Activated T-helper 2 cell treated with anti-CD3 and anti-CD28 coated beads, Interferon-gamma antibody, Interleukin-2, Interleukin-4, amounts not matched to agents 10 μg/mL and 5 μg/mL and 100 μg/mL, durations not matched to agents 14 hours and 24 hours and 36 hours (primary cell): ENCODE measurements at regions not wholly inside any gene's neighbourhood (a gene's known extent, or its start where the extent isn't known, plus 50 kb on each side); places are given as distances from the start of the nearest gene placed in this dataset.
"Not testable (repeated sequence)": the region's sequence is repeated elsewhere in the genome, so short reads cannot be mapped to it uniquely, and the experiment has no call there.

Source experiments
- DNase-seq: peaks from one replicate; pipeline ENCODE4 v3.0.0; 2021; ENCODE audit warnings: low spot score
- H3K27ac Mint-ChIP-seq: one replicate; pipeline ENCODE4 v1.8.0; 2021; ENCODE audit warnings: mixed read lengths
- H3K27me3 Mint-ChIP-seq: one replicate; pipeline ENCODE4 v1.8.0; 2021; ENCODE audit warnings: low read depth, mixed read lengths
- H3K36me3 Mint-ChIP-seq: one replicate; pipeline ENCODE4 v1.8.0; 2021; ENCODE audit warnings: low read depth, mixed read lengths
- H3K4me1 Mint-ChIP-seq: one replicate; pipeline ENCODE4 v1.8.0; 2021; ENCODE audit warnings: low read depth, mixed read lengths
- H3K4me3 Mint-ChIP-seq: one replicate; pipeline ENCODE4 v1.8.0; 2021; ENCODE audit warnings: low read depth, mild to moderate bottlenecking, moderate library complexity, mixed read lengths
- H3K9me3 Mint-ChIP-seq: one replicate; pipeline ENCODE4 v1.8.0; 2021; ENCODE audit warnings: mixed read lengths
- intact Hi-C: fragments of 100-400 bp; cut with micrococcal nuclease; formaldehyde crosslinking; loops from one replicate; pipeline ENCODE4 v1.15.1; 2023

GRCh38 chr10:10714327-10714726 lies 303.3 kb upstream of the CELF2 start:
- H3K4me1 Mint-ChIP-seq: no peaks in the 10 kb centered on the region
- peaks cover 1% of the 10 kb centered on the region for H3K27me3 Mint-ChIP-seq
- H3K9me3 Mint-ChIP-seq: no peaks in the 10 kb centered on the region
- no peak for DNase-seq
- intact Hi-C loops: no loop called here
- H3K27ac Mint-ChIP-seq: no peak overlapping the region
- no peak overlapping the region for H3K4me3 Mint-ChIP-seq
- H3K36me3 Mint-ChIP-seq: no peaks in the 10 kb centered on the region

- Mint-ChIP-seq H3K4me3 (no peak overlapping the region), H3K27ac (no peak overlapping the region), H3K4me1 (no peaks in the 10 kb centered on the region), H3K36me3 (no peaks in the 10 kb centered on the region), H3K9me3 (no peaks in the 10 kb centered on the region), H3K27me3 (peaks cover 1% of the 10 kb centered on the region)
- intact Hi-C loops: no loop called here
- DNase-seq: no peak
Measured at GRCh38 chr10:10716972-10717371, 300.7 kb upstream of the CELF2 start.

- H3K9me3 Mint-ChIP-seq: no peaks in the 10 kb centered on the region
- DNase-seq: no peak
- no peak overlapping the region for H3K27ac Mint-ChIP-seq
- no peak overlapping the region for H3K4me3 Mint-ChIP-seq
- H3K27me3 Mint-ChIP-seq: no peaks in the 10 kb centered on the region
- H3K36me3 Mint-ChIP-seq: no peaks in the 10 kb centered on the region
- intact Hi-C loops: no loop called here
- H3K4me1 Mint-ChIP-seq: no peaks in the 10 kb centered on the region
Measured at GRCh38 chr10:10722422-10722821, 295.2 kb upstream of the CELF2 start.

GRCh38 chr10:10725196-10725595 lies 292.5 kb upstream of the CELF2 start:
- H3K27me3 Mint-ChIP-seq: no peaks in the 10 kb centered on the region
- intact Hi-C loops: no loop called here
- H3K27ac Mint-ChIP-seq: no peak overlapping the region
- H3K4me3 Mint-ChIP-seq: no peak overlapping the region
- H3K9me3 Mint-ChIP-seq: no peaks in the 10 kb centered on the region
- H3K4me1 Mint-ChIP-seq: no peaks in the 10 kb centered on the region
- no peaks in the 10 kb centered on the region for H3K36me3 Mint-ChIP-seq
- no peak for DNase-seq

- no peak for DNase-seq
- no peaks in the 10 kb centered on the region for H3K4me1 Mint-ChIP-seq
- no peak overlapping the region for H3K4me3 Mint-ChIP-seq
- intact Hi-C loops: no loop called here
- H3K27me3 Mint-ChIP-seq: no peaks in the 10 kb centered on the region
- H3K36me3 Mint-ChIP-seq: no peaks in the 10 kb centered on the region
- H3K27ac Mint-ChIP-seq: no peak overlapping the region
- H3K9me3 Mint-ChIP-seq: no peaks in the 10 kb centered on the region
Measured at GRCh38 chr10:10726101-10726500, 291.6 kb upstream of the CELF2 start.

GRCh38 chr10:10727411-10727810 lies 290.3 kb upstream of the CELF2 start:
- H3K9me3 Mint-ChIP-seq: not testable (repeated sequence)

GRCh38 chr10:10727812-10728211 lies 289.9 kb upstream of the CELF2 start:
- H3K27me3 Mint-ChIP-seq: peaks cover 1% of the 10 kb centered on the region
- no peak overlapping the region for H3K4me3 Mint-ChIP-seq
- intact Hi-C loops: no loop called here
- H3K36me3 Mint-ChIP-seq: no peaks in the 10 kb centered on the region
- no peaks in the 10 kb centered on the region for H3K9me3 Mint-ChIP-seq
- no peak overlapping the region for H3K27ac Mint-ChIP-seq
- DNase-seq: no peak
- no peaks in the 10 kb centered on the region for H3K4me1 Mint-ChIP-seq

More at GRCh38 chr10:10727411-10727810, 290.3 kb upstream of the CELF2 start:
- H3K27ac Mint-ChIP-seq, intact Hi-C loops, H3K36me3 Mint-ChIP-seq, H3K4me1 Mint-ChIP-seq, H3K27me3 Mint-ChIP-seq, DNase-seq, H3K4me3 Mint-ChIP-seq: not testable (repeated sequence)

- no peak for DNase-seq
- no peak overlapping the region for H3K4me3 Mint-ChIP-seq
- no peaks in the 10 kb centered on the region for H3K9me3 Mint-ChIP-seq
- no peak overlapping the region for H3K27ac Mint-ChIP-seq
- intact Hi-C loops: no loop called here
- peaks cover 1% of the 10 kb centered on the region for H3K27me3 Mint-ChIP-seq
- H3K36me3 Mint-ChIP-seq: no peaks in the 10 kb centered on the region
- no peaks in the 10 kb centered on the region for H3K4me1 Mint-ChIP-seq
Measured at GRCh38 chr10:10730471-10731043, 287.1 kb upstream of the CELF2 start.

GRCh38 chr10:10731366-10731765 lies 286.3 kb upstream of the CELF2 start:
- Mint-ChIP-seq H3K9me3 (no peaks in the 10 kb centered on the region), H3K4me1 (no peaks in the 10 kb centered on the region), H3K27me3 (peaks cover 1% of the 10 kb centered on the region), H3K27ac (no peak overlapping the region), H3K36me3 (no peaks in the 10 kb centered on the region), H3K4me3 (no peak overlapping the region)
- intact Hi-C loops: no loop called here
- no peak for DNase-seq

- DNase-seq: no peak
- intact Hi-C loops: no loop called here
- Mint-ChIP-seq H3K4me1 (no peaks in the 10 kb centered on the region), H3K4me3 (no peak overlapping the region), H3K27ac (no peak overlapping the region), H3K36me3 (no peaks in the 10 kb centered on the region), H3K9me3 (no peaks in the 10 kb centered on the region), H3K27me3 (peaks cover 1% of the 10 kb centered on the region)
Measured at GRCh38 chr10:10734356-10735064, 283.2 kb upstream of the CELF2 start.

GRCh38 chr10:10745291-10745690 lies 272.4 kb upstream of the CELF2 start:
- intact Hi-C loops: no loop called here
- Mint-ChIP-seq H3K9me3 (peaks cover 7% of the 10 kb centered on the region), H3K36me3 (no peaks in the 10 kb centered on the region), H3K27ac (no peak overlapping the region), H3K4me3 (no peak overlapping the region), H3K4me1 (no peaks in the 10 kb centered on the region), H3K27me3 (no peaks in the 10 kb centered on the region)
- no peak for DNase-seq

- Mint-ChIP-seq H3K27me3 (no peaks in the 10 kb centered on the region), H3K9me3 (no peaks in the 10 kb centered on the region), H3K36me3 (no peaks in the 10 kb centered on the region), H3K27ac (no peak overlapping the region), H3K4me1 (no peaks in the 10 kb centered on the region), H3K4me3 (no peak overlapping the region)
- intact Hi-C loops: no loop called here
- DNase-seq: no peak
Measured at GRCh38 chr10:10755490-10755889, 262.2 kb upstream of the CELF2 start.

- Mint-ChIP-seq H3K4me1 (no peaks in the 10 kb centered on the region), H3K27me3 (peaks cover 1% of the 10 kb centered on the region), H3K36me3 (no peaks in the 10 kb centered on the region), H3K9me3 (no peaks in the 10 kb centered on the region), H3K4me3 (no peak overlapping the region), H3K27ac (no peak overlapping the region)
- intact Hi-C loops: no loop called here
- DNase-seq: no peak
Measured at GRCh38 chr10:10758306-10758705, 259.4 kb upstream of the CELF2 start.
